OCI-LY3 (cell line): ENCODE measurements at regions not wholly inside any gene's neighbourhood (a gene's known extent, or its start where the extent isn't known, plus 50 kb on each side); places are given as distances from the start of the nearest gene placed in this dataset.

Experiments
- H2AFZ ChIP-seq: fragments of 200-600, 300-600 bp; shearing (Covaris generic); 2 replicates; pipeline ENCODE4 v1.6.0; 2014; ENCODE audit warnings: antibody characterized with exemption, low read depth, low read length
- H3K27ac ChIP-seq: fragments of 200-600, 300-600 bp; sonication (generic); 2 replicates; pipeline ENCODE4 v1.5.1; 2014; ENCODE audit warnings: mild to moderate bottlenecking, low read length, moderate library complexity, mixed read lengths
- H3K27me3 ChIP-seq: fragments of 200-600, 300-600 bp; sonication (generic); 2 replicates; pipeline ENCODE4 v1.6.1; 2014; ENCODE audit warnings: low read depth, low read length, mixed read lengths
- H3K36me3 ChIP-seq: fragments of 200-600, 300-600 bp; sonication (generic); replicated peaks from 2 replicates; pipeline ENCODE3; 2014; ENCODE audit warnings: low read depth, low read length, mixed read lengths
- H3K4me1 ChIP-seq: fragments of 300-600, 200-600 bp; sonication (generic); 2 replicates; pipeline ENCODE4 v1.6.1; 2014; ENCODE audit warnings: low read length, mixed read lengths
- H3K4me2 ChIP-seq: fragments of 200-600, 300-600 bp; sonication (generic); 2 replicates; pipeline ENCODE4 v1.6.1; 2014; ENCODE audit warnings: low read length, mixed read lengths
- H3K4me3 ChIP-seq: fragments of 300-600, 200-600 bp; sonication (generic); 2 replicates; pipeline ENCODE4 v1.5.1; 2014; ENCODE audit warnings: antibody characterized with exemption, mild to moderate bottlenecking, low read length, moderate library complexity
- H3K79me2 ChIP-seq: fragments of 300-600, 200-600 bp; shearing (Covaris generic); 2 replicates; pipeline ENCODE4 v1.6.1; 2014; ENCODE audit warnings: mild to moderate bottlenecking, low read length, mixed read lengths
- H3K9ac ChIP-seq: fragments of 300-600, 200-600 bp; shearing (Covaris generic); 2 replicates; pipeline ENCODE4 v1.6.0; 2014; ENCODE audit warnings: mild to moderate bottlenecking, low read length, moderate library complexity
- H3K9me3 ChIP-seq: fragments of 200-600, 300-600 bp; shearing (Covaris generic); 2 replicates; pipeline ENCODE4 v1.6.1; 2014; ENCODE audit warnings: low read length, mixed read lengths; ENCODE audit not compliant: insufficient read depth
- H4K20me1 ChIP-seq: fragments of 200-600, 300-600 bp; sonication (generic); 2 replicates; pipeline ENCODE4 v1.6.1; 2016; ENCODE audit warnings: low read length, mixed read lengths; ENCODE audit not compliant: insufficient read depth
- CTCF ChIP-seq: fragments of 200-600, 300-600 bp; sonication (generic); IDR thresholded peaks from 2 replicates; pipeline ENCODE4 v1.5.1; 2014; ENCODE audit warnings: antibody characterized with exemption, low read length, low read depth
- EZH2phosphoT487 ChIP-seq: fragments of 200-600 bp; shearing (Covaris generic); IDR thresholded peaks from 2 replicates; pipeline ENCODE4 v1.6.1; 2018; ENCODE audit warnings: antibody characterized with exemption, mixed run types, low read depth

DNA sequence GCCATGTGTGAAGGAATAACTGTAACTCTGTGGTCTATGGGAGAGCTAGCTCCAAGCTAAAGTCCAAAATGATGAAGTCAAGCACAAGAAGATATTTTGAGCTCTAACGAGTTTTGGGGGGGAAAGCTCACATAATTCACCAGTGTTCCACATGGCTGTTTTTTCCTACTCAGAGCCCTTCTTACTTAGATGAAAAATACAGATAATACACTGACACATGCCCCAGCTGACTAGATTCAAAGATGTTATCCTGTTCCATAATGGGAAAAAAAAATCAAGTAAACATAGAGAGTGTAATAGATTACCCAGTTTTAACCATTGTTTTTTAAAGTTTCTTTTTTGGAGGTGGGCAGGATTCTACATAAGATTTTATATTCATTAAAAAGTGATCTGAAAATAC, 86.6 kb downstream of the PRLHR start:
- Histone ChIP-seq H3K27ac (no peak overlapping the region), H3K36me3 (no peaks in the 10 kb centered on the region), H3K4me1 (no peaks in the 10 kb centered on the region), H3K4me3 (no peak overlapping the region), H3K4me2 (no peak overlapping the region), H3K9ac (no peak overlapping the region), H3K79me2 (no peaks in the 10 kb centered on the region), H3K9me3 (no peaks in the 10 kb centered on the region), H2AFZ (no peak overlapping the region), H4K20me1 (no peaks in the 10 kb centered on the region), H3K27me3 (no peaks in the 10 kb centered on the region)
- TF ChIP-seq CTCF (no peak), EZH2phosphoT487 (no peak)

- H2AFZ ChIP-seq, result no peak overlapping the region
- H3K9ac ChIP-seq, result no peak overlapping the region
- H3K27me3 ChIP-seq, result no peaks in the 10 kb centered on the region
- no peak overlapping the region for H3K27ac ChIP-seq
- H3K4me3 ChIP-seq, result no peak overlapping the region
- H4K20me1 ChIP-seq, result no peaks in the 10 kb centered on the region
- no peak for TF ChIP-seq EZH2phosphoT487
- no peak for TF ChIP-seq CTCF
- no peaks in the 10 kb centered on the region for H3K79me2 ChIP-seq
- no peaks in the 10 kb centered on the region for H3K36me3 ChIP-seq
- no peaks in the 10 kb centered on the region for H3K4me1 ChIP-seq
- no peaks in the 10 kb centered on the region for H3K9me3 ChIP-seq
- H3K4me2 ChIP-seq, result no peak overlapping the region
Observed at GRCh38 chr10:118508355-118508754, 87.1 kb downstream of the PRLHR start.

DNA sequence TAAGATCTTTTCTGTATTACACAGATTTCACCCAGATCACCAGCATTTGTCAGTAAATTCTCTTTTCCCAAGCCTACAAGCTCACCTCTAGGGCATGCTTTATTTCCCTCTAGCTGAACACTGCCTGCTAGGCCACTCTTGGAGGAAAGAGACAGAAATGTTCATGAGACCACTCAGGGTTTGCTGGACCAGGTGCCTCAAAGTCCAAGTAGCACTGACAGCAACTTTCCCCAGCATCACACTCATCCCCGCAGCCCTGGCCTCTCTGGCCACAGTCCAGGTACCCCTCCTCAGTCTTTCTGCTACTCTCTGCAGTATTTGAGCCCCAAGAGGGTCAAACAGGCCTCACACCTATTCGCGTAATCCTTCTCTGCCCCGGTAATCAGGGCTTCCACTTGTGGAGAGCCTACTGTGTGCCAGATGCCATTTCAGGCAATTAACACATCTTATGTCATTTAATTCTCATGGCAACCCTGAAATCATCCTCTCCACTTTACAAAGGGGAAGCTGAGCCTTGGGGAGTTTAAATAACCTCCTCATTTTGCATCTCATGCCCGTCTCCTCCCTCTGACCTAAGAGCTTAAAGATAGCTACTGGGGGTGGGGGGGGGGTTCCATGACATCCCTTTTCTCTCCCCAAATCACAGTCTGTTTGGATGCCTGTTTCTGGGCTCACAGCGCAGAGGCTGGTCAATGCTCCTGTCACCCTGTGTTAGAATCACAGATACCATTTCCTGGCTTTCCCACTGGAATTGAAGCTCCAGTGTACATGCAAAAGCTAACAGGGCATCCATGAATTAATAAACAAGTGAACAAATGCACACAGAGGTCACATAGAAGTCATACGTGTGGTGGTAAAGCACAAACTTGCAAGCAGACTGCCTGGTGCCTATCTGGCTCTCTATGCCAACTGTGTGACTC, 88.5 kb downstream of the PRLHR start:
- no peaks in the 10 kb centered on the region for H3K4me1 ChIP-seq
- no peaks in the 10 kb centered on the region for H3K79me2 ChIP-seq
- H3K9me3 ChIP-seq, result no peaks in the 10 kb centered on the region
- no peak overlapping the region for H2AFZ ChIP-seq
- H3K4me3 ChIP-seq, result no peak overlapping the region
- no peak overlapping the region for H3K9ac ChIP-seq
- H3K27me3 ChIP-seq, result no peaks in the 10 kb centered on the region
- H3K36me3 ChIP-seq, result no peaks in the 10 kb centered on the region
- H3K27ac ChIP-seq, result no peak overlapping the region
- no peaks in the 10 kb centered on the region for H4K20me1 ChIP-seq
- no peak for TF ChIP-seq CTCF
- TF ChIP-seq EZH2phosphoT487, result no peak
- no peak overlapping the region for H3K4me2 ChIP-seq

DNA sequence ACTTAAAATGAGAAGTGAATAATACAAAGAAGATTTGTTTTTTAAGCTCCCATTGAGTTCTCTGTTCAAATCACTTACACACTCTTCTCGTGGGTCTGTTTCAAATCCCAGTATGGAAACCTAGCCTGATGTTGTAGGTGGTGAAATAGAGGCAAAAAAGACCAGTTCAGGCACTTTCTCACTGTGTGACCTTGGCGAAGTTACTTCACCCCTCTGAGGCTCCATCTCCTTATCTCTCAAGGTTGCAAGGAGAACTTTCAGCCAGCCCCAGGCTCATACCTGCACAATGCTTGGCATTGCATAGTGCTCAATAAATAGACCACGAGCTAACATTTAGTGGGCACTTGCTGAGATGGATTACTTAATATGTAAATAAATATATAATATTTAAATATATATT, 90.1 kb downstream of the PRLHR start:
- H3K36me3 ChIP-seq, result no peaks in the 10 kb centered on the region
- no peaks in the 10 kb centered on the region for H3K4me1 ChIP-seq
- no peak overlapping the region for H3K4me2 ChIP-seq
- H3K4me3 ChIP-seq, result no peak overlapping the region
- H3K27me3 ChIP-seq, result no peaks in the 10 kb centered on the region
- no peak overlapping the region for H3K27ac ChIP-seq
- H2AFZ ChIP-seq, result no peak overlapping the region
- H4K20me1 ChIP-seq, result no peaks in the 10 kb centered on the region
- TF ChIP-seq CTCF (no peak), EZH2phosphoT487 (no peak)
- no peaks in the 10 kb centered on the region for H3K9me3 ChIP-seq
- no peaks in the 10 kb centered on the region for H3K79me2 ChIP-seq
- no peak overlapping the region for H3K9ac ChIP-seq
